ENCODE measurements at regions not wholly inside any gene's neighbourhood (a gene's known extent, or its start where the extent isn't known, plus 50 kb on each side); places are given as distances from the start of the nearest gene placed in this dataset.

GRCh38 chr3:43180694-43181093 lies 74.8 kb upstream of the POMGNT2 start:
- TF ChIP-seq EZH2phosphoT487 (IDR thresholded peaks at IDR 0.05; ENCODE audit: low read depth): no peak
- TF ChIP-seq CTCF (IDR thresholded peaks at IDR 0.05; ENCODE audit: low read depth, low read length): no peak

Data from OCI-LY3 (cell line).